ENCODE measurements at regions not wholly inside any gene's neighbourhood (a gene's known extent, or its start where the extent isn't known, plus 50 kb on each side); places are given as distances from the start of the nearest gene placed in this dataset.

DNA sequence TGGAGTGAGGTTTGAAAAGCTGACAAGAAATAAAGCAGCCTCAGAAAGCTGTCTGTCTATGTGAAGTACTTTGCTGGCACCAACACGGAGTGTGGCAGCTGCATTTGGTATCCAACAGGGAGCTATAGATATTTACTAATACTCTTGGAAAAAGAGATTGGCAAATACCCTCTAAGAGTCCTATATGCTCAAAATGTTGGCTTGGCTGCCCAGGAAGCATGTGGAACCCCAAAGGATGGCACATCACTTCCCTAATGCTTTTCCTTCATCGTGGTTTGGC, 398.3 kb downstream of the TLE4 start (continued):
- no peak for TF ChIP-seq MAFK (conservative IDR thresholded peaks at IDR 0.05 in 1 of 2, IDR thresholded peaks at IDR 0.05 in 1 of 2; ENCODE audit: low read length in 2 of 2)
- TF ChIP-seq, protein P1, sequence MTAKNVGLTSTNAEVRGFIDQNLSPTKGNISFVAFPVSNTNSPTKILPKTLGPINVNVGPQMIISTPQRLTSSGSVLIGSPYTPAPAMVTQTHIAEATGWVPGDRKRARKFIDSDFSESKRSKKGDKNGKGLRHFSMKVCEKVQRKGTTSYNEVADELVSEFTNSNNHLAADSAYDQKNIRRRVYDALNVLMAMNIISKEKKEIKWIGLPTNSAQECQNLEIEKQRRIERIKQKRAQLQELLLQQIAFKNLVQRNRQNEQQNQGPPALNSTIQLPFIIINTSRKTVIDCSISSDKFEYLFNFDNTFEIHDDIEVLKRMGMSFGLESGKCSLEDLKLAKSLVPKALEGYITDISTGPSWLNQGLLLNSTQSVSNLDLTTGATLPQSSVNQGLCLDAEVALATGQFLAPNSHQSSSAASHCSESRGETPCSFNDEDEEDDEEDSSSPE (CRISPR knock-in tag; IDR thresholded peaks at IDR 0.05): no peak

DNA sequence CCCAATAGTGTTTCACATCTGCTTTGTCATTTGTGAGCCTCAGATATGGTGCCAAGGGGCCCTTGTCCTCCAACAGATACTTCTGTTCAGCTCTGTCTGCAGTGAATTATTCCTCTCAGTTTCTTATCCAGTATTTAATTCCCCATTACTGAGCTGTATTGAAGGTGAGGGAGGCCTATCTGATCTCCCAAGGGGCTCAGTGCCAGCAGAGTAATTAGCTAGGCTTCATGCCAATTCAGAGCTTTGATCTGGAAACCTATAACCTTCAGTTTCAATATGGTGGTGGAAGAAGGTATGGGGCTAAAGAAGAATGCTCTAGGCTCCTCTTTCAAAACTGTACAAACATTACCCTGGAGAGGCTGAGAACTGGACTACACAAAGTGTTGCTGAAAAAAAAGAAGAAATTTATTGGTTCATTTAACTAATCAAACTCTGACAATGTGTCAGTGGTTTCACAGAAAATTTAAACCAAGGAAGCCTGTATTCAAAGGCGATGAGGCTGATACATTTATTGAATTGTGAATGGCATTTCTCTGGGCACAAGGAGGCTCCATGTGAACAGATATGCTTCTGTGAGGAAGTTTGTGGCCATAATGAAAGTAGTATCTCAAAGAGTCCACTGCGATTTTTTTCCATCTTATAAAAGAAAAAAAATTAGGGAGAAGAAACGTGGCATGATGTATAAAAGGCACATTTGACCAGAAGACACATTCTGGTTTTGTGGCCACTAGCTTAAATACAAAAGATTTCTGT, 397.8 kb downstream of the TLE4 start:
- Histone ChIP-seq H3K27ac (ENCODE audit: extremely low read length, insufficient read depth, low read length) (no peak overlapping the region), H3K4me1 (ENCODE audit: insufficient read depth, low read length) (no peaks in the 10 kb centered on the region), H3K79me2 (ENCODE audit: insufficient read depth, low read length) (no peaks in the 10 kb centered on the region), H4K20me1 (ENCODE audit: insufficient read depth, low read length) (no peaks in the 10 kb centered on the region), H3K9ac (ENCODE audit: insufficient read depth, low read depth, low read length) (no peak overlapping the region), H3K27me3 (ENCODE audit: control insufficient read depth in 1 of 2, insufficient read depth in 2 of 2, low read length in 2 of 2) (no peaks in the 10 kb centered on the region), H3K9me3 (ENCODE audit: low read length) (no peaks in the 10 kb centered on the region; the same call in 1 of the 2 replicates), H3K4me3 (replicated peaks in 1 of 3; ENCODE audit: insufficient read depth in 1 of 3, low read depth in 2 of 3, low read length in 3 of 3) (no peak overlapping the region), H3K36me3 (replicated peaks in 1 of 2; ENCODE audit: control insufficient read depth in 1 of 2, insufficient read depth in 2 of 2, low read length in 2 of 2) (no peaks in the 10 kb centered on the region), H2AFZ (ENCODE audit: low read length) (no peak overlapping the region), H3K4me2 (ENCODE audit: low read depth, low read length) (no peak overlapping the region)
- WGBS (ENCODE audit: low lambda C conversion rate): 1% methylated on average over 3 of the region's 3 CpGs
- DNase-seq (ENCODE audit: low spot score) (no peak), ATAC-seq (no peak), FAIRE-seq (no peak)
- no TSS peak for BruUV-seq (replicated peaks)
- ChIA-PET POLR2A (no interaction called here), CTCF (ENCODE audit: low intra/inter-chr PET ratio, low total read pairs) (no interaction called here)
- in situ Hi-C loops (cut with HindIII; ENCODE audit: extremely low pct_ligation_motif_present, low pct_unique_long_range_greater_than_20kb) (no loop called here), intact Hi-C loops (cut with micrococcal nuclease; ENCODE audit: unreplicated experiment) (no loop called here)
- no peak for TF ChIP-seq HNF4G (IDR thresholded peaks at IDR 0.05; ENCODE audit: borderline replicate concordance, low read depth, low read length)
- no peak for TF ChIP-seq HNF4G (CRISPR knock-in tag; IDR thresholded peaks at IDR 0.05; ENCODE audit: borderline replicate concordance, low read depth)
- TF ChIP-seq TCF7L2 (IDR thresholded peaks at IDR 0.05; ENCODE audit: low read depth, low read length): no peak
- TF ChIP-seq, protein P2, sequence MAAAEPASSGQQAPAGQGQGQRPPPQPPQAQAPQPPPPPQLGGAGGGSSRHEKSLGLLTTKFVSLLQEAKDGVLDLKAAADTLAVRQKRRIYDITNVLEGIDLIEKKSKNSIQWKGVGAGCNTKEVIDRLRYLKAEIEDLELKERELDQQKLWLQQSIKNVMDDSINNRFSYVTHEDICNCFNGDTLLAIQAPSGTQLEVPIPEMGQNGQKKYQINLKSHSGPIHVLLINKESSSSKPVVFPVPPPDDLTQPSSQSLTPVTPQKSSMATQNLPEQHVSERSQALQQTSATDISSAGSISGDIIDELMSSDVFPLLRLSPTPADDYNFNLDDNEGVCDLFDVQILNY (CRISPR knock-in tag; conservative IDR thresholded peaks at IDR 0.05): no peak
- TF ChIP-seq, protein P3, sequence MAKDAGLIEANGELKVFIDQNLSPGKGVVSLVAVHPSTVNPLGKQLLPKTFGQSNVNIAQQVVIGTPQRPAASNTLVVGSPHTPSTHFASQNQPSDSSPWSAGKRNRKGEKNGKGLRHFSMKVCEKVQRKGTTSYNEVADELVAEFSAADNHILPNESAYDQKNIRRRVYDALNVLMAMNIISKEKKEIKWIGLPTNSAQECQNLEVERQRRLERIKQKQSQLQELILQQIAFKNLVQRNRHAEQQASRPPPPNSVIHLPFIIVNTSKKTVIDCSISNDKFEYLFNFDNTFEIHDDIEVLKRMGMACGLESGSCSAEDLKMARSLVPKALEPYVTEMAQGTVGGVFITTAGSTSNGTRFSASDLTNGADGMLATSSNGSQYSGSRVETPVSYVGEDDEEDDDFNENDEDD (CRISPR knock-in tag; IDR thresholded peaks at IDR 0.05; ENCODE audit: borderline replicate concordance): no peak
- TF ChIP-seq ZNF720 (CRISPR knock-in tag; IDR thresholded peaks at IDR 0.05): no peak
- no peak for TF ChIP-seq ATF7-NPFF (CRISPR knock-in tag; IDR thresholded peaks at IDR 0.05; ENCODE audit: low read depth)
- TF ChIP-seq ISX (CRISPR knock-in tag; conservative IDR thresholded peaks at IDR 0.05): no peak
- TF ChIP-seq SRY (CRISPR knock-in tag; IDR thresholded peaks at IDR 0.05): no peak
- no peak for TF ChIP-seq KLF16 (CRISPR knock-in tag; IDR thresholded peaks at IDR 0.05)
- TF ChIP-seq ZNF768 (CRISPR knock-in tag; IDR thresholded peaks at IDR 0.05): no peak
- TF ChIP-seq, protein P4, sequence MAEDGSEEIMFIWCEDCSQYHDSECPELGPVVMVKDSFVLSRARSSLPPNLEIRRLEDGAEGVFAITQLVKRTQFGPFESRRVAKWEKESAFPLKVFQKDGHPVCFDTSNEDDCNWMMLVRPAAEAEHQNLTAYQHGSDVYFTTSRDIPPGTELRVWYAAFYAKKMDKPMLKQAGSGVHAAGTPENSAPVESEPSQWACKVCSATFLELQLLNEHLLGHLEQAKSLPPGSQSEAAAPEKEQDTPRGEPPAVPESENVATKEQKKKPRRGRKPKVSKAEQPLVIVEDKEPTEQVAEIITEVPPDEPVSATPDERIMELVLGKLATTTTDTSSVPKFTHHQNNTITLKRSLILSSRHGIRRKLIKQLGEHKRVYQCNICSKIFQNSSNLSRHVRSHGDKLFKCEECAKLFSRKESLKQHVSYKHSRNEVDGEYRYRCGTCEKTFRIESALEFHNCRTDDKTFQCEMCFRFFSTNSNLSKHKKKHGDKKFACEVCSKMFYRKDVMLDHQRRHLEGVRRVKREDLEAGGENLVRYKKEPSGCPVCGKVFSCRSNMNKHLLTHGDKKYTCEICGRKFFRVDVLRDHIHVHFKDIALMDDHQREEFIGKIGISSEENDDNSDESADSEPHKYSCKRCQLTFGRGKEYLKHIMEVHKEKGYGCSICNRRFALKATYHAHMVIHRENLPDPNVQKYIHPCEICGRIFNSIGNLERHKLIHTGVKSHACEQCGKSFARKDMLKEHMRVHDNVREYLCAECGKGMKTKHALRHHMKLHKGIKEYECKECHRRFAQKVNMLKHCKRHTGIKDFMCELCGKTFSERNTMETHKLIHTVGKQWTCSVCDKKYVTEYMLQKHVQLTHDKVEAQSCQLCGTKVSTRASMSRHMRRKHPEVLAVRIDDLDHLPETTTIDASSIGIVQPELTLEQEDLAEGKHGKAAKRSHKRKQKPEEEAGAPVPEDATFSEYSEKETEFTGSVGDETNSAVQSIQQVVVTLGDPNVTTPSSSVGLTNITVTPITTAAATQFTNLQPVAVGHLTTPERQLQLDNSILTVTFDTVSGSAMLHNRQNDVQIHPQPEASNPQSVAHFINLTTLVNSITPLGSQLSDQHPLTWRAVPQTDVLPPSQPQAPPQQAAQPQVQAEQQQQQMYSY (CRISPR knock-in tag; IDR thresholded peaks at IDR 0.05): no peak
- TF ChIP-seq ZNF446 (CRISPR knock-in tag; IDR thresholded peaks at IDR 0.05): no peak
- TF ChIP-seq PITX1 (CRISPR knock-in tag; IDR thresholded peaks at IDR 0.05): no peak
- no peak for TF ChIP-seq ZFP90 (CRISPR knock-in tag; IDR thresholded peaks at IDR 0.05; ENCODE audit: borderline replicate concordance)
